ENCODE measurements at regions not wholly inside any gene's neighbourhood (a gene's known extent, or its start where the extent isn't known, plus 50 kb on each side); places are given as distances from the start of the nearest gene placed in this dataset.

DNA sequence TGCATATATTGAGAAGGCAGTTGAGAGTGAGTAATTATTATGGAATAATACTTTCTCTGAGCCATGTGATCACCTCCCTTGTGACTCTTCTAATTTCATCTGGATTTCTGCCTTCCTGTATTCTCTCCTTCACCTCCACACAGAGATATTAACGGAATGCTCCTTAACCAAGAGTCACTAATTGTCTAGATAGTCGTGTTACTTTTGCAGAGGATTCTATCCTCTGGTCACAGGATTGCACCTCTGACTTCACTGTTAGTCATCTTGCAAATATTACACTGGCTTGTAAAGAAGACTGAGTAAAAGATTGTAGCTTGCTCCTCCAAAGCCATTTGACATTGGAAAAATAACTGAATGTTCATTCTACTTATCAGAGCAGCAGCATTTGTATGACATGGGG, 160.9 kb downstream of the SH2D1A start:
- 100% methylated on average over 1 of the region's 2 CpGs; no CpG with 5 or more reads in 1 of the 2 experiments for WGBS, 2 experiments (ENCODE audit: extremely low coverage in 1 of 2, insufficient coverage in 1 of 2, insufficient read length in 1 of 2, insufficient replicate concordance in 2 of 2, low coverage in 1 of 2, low lambda C conversion rate in 2 of 2, missing lambda C conversion rate in 1 of 2)
- DNase-seq (ENCODE audit: low read depth in 1 of 2, low spot score in 2 of 2) (no peak), FAIRE-seq (no peak)
- Histone ChIP-seq H3K14ac (ENCODE audit: insufficient read length) (no peak overlapping the region), H4K8ac (ENCODE audit: extremely low read depth, insufficient read depth, low read length) (no peak overlapping the region), H3K9me3 (ENCODE audit: insufficient read depth in 2 of 2, low read depth in 1 of 2, low read length in 1 of 2) (no peaks in the 10 kb centered on the region; a peak in 1 of 4 replicates), H3K18ac (ENCODE audit: extremely low read depth, low read length) (no peak overlapping the region), H3K27me3 (replicated peaks in 1 of 4; ENCODE audit: control insufficient read depth in 3 of 4, extremely low read depth in 1 of 4, insufficient read depth in 3 of 4, low read length in 3 of 4) (no peaks in the 10 kb centered on the region), H2BK5ac (ENCODE audit: low read depth, low read length) (no peak overlapping the region), H3K9ac (replicated peaks in 1 of 4; ENCODE audit: extremely low read depth in 1 of 4, low read depth in 3 of 4, low read length in 3 of 4) (no peak overlapping the region), H2BK12ac (ENCODE audit: low read depth, low read length) (no peak overlapping the region), H3K23ac (ENCODE audit: insufficient read length) (no peak overlapping the region), H2BK120ac (replicated peaks; ENCODE audit: low read depth, low read length) (no peak overlapping the region), H3K4me2 (ENCODE audit: insufficient read depth in 1 of 2, low read depth in 2 of 2, low read length in 2 of 2) (no peak overlapping the region), H2AFZ (ENCODE audit: low read length) (no peak overlapping the region), H3K27ac (ENCODE audit: low read depth, low read length) (no peak overlapping the region), H2AK5ac (ENCODE audit: low read depth, low read length) (no peak overlapping the region), H3K4me1 (replicated peaks in 1 of 4; ENCODE audit: control insufficient read depth in 3 of 4, insufficient read depth in 4 of 4, low read length in 3 of 4) (peaks cover 0 to 4% (median 0%) of the 10 kb centered on the region in 4 experiments; a peak in 1 of 7 replicates), H3K4ac (replicated peaks; ENCODE audit: insufficient read length, low read depth, low read length) (no peak overlapping the region), H3K79me2 (ENCODE audit: control insufficient read depth in 1 of 2, insufficient read depth in 2 of 2, low read length in 2 of 2) (no peaks in the 10 kb centered on the region), H4K91ac (replicated peaks; ENCODE audit: insufficient read length, low read length) (no peak overlapping the region), H3K23me2 (ENCODE audit: low read depth, low read length) (no peaks in the 10 kb centered on the region), H3K79me1 (ENCODE audit: low read depth, low read length) (no peaks in the 10 kb centered on the region), H2BK15ac (ENCODE audit: low read length) (no peak overlapping the region), H3K4me3 (ENCODE audit: extremely low read depth in 1 of 4, insufficient read depth in 2 of 4, low read depth in 3 of 4, low read length in 4 of 4) (no peak overlapping the region), H3K36me3 (ENCODE audit: control insufficient read depth in 2 of 4, insufficient read depth in 4 of 4, low read length in 3 of 4) (no peaks in the 10 kb centered on the region), H3K56ac (replicated peaks; ENCODE audit: insufficient read length, low read depth, low read length) (no peak overlapping the region), H4K5ac (ENCODE audit: insufficient read length, low read depth, low read length) (no peak overlapping the region), H2BK20ac (ENCODE audit: low read length) (no peak overlapping the region), H4K20me1 (replicated peaks in 1 of 2; ENCODE audit: control insufficient read depth in 1 of 2, insufficient read depth in 2 of 2, low read length in 2 of 2) (no peaks in the 10 kb centered on the region)
- ChIA-PET POLR2A (ENCODE audit: partially characterized antibody) (no interaction called here), CTCF (ENCODE audit: partially characterized antibody) (no interaction called here)
- TF ChIP-seq SP2 (IDR thresholded peaks at IDR 0.05; ENCODE audit: low read length) (no peak), RFX5 (IDR thresholded peaks at IDR 0.05; ENCODE audit: borderline replicate concordance, low read depth, low read length) (no peak), CBX8 (IDR thresholded peaks at IDR 0.05; ENCODE audit: borderline replicate concordance, low read depth, low read length) (no peak), POU5F1 (IDR thresholded peaks at IDR 0.05; ENCODE audit: low read depth, low read length) (no peak), NANOG (IDR thresholded peaks at IDR 0.05; ENCODE audit: insufficient read depth, low read depth, low read length, poor library complexity, severe bottlenecking) (no peak), SUZ12 (IDR thresholded peaks at IDR 0.05; ENCODE audit: low read length) (no peak), EZH2 (IDR thresholded peaks at IDR 0.05; ENCODE audit: low read depth, low read length, severe bottlenecking) (no peak), SIN3A (conservative IDR thresholded peaks at IDR 0.05 in 1 of 2, IDR thresholded peaks at IDR 0.05 in 1 of 2; ENCODE audit: low read depth in 1 of 2, low read length in 2 of 2) (no peak), ZNF274 (IDR thresholded peaks at IDR 0.05; ENCODE audit: borderline replicate concordance, extremely low read depth, low read length) (no peak), SP4 (IDR thresholded peaks at IDR 0.05; ENCODE audit: low read length) (no peak), BRCA1 (IDR thresholded peaks at IDR 0.05; ENCODE audit: low read depth, low read length) (no peak), TCF12 (IDR thresholded peaks at IDR 0.05; ENCODE audit: low read depth, low read length) (no peak), POLR2A (IDR thresholded peaks at IDR 0.05; ENCODE audit: control extremely low read depth in 1 of 2, low read depth in 2 of 2, low read length in 2 of 2) (no peak), SIRT6 (IDR thresholded peaks at IDR 0.05; ENCODE audit: low read length) (no peak), HDAC2 (IDR thresholded peaks at IDR 0.05; ENCODE audit: borderline replicate concordance in 1 of 2, low read depth in 2 of 2, low read length in 2 of 2) (no peak), NRF1 (IDR thresholded peaks at IDR 0.05; ENCODE audit: low read depth, low read length) (no peak)

All from H1 (cell line).